B cell (primary cell): ENCODE measurements at regions not wholly inside any gene's neighbourhood (a gene's known extent, or its start where the extent isn't known, plus 50 kb on each side); places are given as distances from the start of the nearest gene placed in this dataset.

ENCODE experiments used
- ATAC-seq: fragments of 200-7000 bp; cut with Tn5 transposase; one replicate; pipeline ENCODE4 v1.10.0; 2021; ENCODE audit warnings: low read depth, mild to moderate bottlenecking, moderate number of reproducible peaks, moderate library complexity
- CTCF ChIA-PET: fragments of 350-600 bp; sonication (Branson Sonifier 250); formaldehyde crosslinking; loops from one replicate; lab custom pipeline; 2021; ENCODE audit warnings: antibody characterized with exemption, inconsistent platforms; lab: Charles Lee
- POLR2A ChIA-PET: fragments of 350-600 bp; sonication (Branson Sonifier 250); formaldehyde crosslinking; loops from one replicate; lab custom pipeline; 2021; ENCODE audit warnings: antibody characterized with exemption; lab: Charles Lee
- DNase-seq: peaks from one replicate; pipeline ENCODE4 v3.0.0; 2013
- H2AFZ ChIP-seq: 2 replicates; pipeline ENCODE4 v1.6.1; 2012; ENCODE audit warnings: mild to moderate bottlenecking, low read depth, low read length; ENCODE audit not compliant: insufficient read depth, poor library complexity, severe bottlenecking
- H3K27ac ChIP-seq, 2 donors: 1 replicate in 1 of 2; 2 replicates in 1 of 2; pipeline ENCODE4 v1.5.1; 2012 to 2013; ENCODE audit warnings: low read length in 2 of 2, mild to moderate bottlenecking in 2 of 2, moderate library complexity in 1 of 2
- H3K27me3 ChIP-seq, 4 experiments: fragments of 200-600 bp in 1 of 4; sonication (generic) in 1 of 4; replicated peaks in 1 of 4; 1 replicate in 2 of 4; 2 replicates in 2 of 4; pipeline versions ENCODE4 v1.6.1 to v1.7.0; 2013 to 2016; ENCODE audit warnings: low read length in 3 of 4, mild to moderate bottlenecking in 2 of 4, mixed read lengths in 1 of 4, moderate library complexity in 1 of 4; ENCODE audit not compliant: insufficient read depth in 4 of 4, control insufficient read depth in 3 of 4; ENCODE audit errors: control extremely low read depth in 1 of 4
- H3K36me3 ChIP-seq, 2 experiments: replicated peaks in 1 of 2; 1 replicate in 1 of 2; 2 replicates in 1 of 2; pipeline versions ENCODE4 v1.6.1 to v1.7.1; 2013; ENCODE audit warnings: low read length in 1 of 2; ENCODE audit not compliant: insufficient read depth in 2 of 2, control insufficient read depth in 1 of 2; ENCODE audit errors: control extremely low read depth in 1 of 2, extremely low read depth in 1 of 2
- H3K4me1 ChIP-seq, 2 donors: fragments of 200-600 bp in 1 of 2; sonication (generic) in 1 of 2; 1 replicate in 1 of 2; 2 replicates in 1 of 2; pipeline versions ENCODE4 v1.5.1 to v1.6.1; 2013 to 2017; ENCODE audit warnings: low read length in 2 of 2; ENCODE audit not compliant: control insufficient read depth in 2 of 2, insufficient read depth in 2 of 2
- H3K4me2 ChIP-seq: replicated peaks from 2 replicates; pipeline ENCODE3; 2012; ENCODE audit warnings: mild to moderate bottlenecking, low read depth, low read length; ENCODE audit not compliant: poor library complexity, severe bottlenecking
- H3K4me3 ChIP-seq, 5 experiments: fragments of 200-600 bp in 1 of 5; sonication (generic) in 1 of 5; 1 replicate in 3 of 5; 2 replicates in 2 of 5; pipeline versions ENCODE4 v1.5.1 to v1.7.0; 2011 to 2016; ENCODE audit warnings: low read length in 4 of 5, mild to moderate bottlenecking in 4 of 5, low read depth in 2 of 5, control low read depth in 1 of 5, moderate library complexity in 1 of 5; ENCODE audit not compliant: insufficient read depth in 1 of 5; ENCODE audit errors: control extremely low read depth in 1 of 5, extremely low read depth in 1 of 5
- H3K79me2 ChIP-seq: fragments of 200-600 bp; sonication (generic); one replicate; pipeline ENCODE4 v1.6.0; 2016; ENCODE audit warnings: low read length; ENCODE audit not compliant: control insufficient read depth, insufficient read depth
- H3K9ac ChIP-seq: fragments of 200-600 bp; sonication (generic); 2 replicates; pipeline ENCODE4 v1.6.1; 2017; ENCODE audit warnings: mild to moderate bottlenecking, low read length, moderate library complexity
- H3K9me3 ChIP-seq, 3 donors: one replicate each; pipeline versions ENCODE4 v1.6.1 to v1.7.1; 2013; ENCODE audit warnings: low read length in 2 of 3; ENCODE audit not compliant: control insufficient read depth in 2 of 3, insufficient read depth in 1 of 3; ENCODE audit errors: control extremely low read depth in 1 of 3
- H4K20me1 ChIP-seq: 2 replicates; pipeline ENCODE4 v1.6.0; 2012; ENCODE audit warnings: mild to moderate bottlenecking, low read length; ENCODE audit not compliant: insufficient read depth, control insufficient read depth, poor library complexity, severe bottlenecking
- H3K27ac Mint-ChIP-seq: one replicate; pipeline ENCODE4 v1.8.0; 2021; ENCODE audit warnings: mixed read lengths
- H3K27me3 Mint-ChIP-seq: one replicate; pipeline ENCODE4 v1.8.0; 2021; ENCODE audit warnings: mixed read lengths
- H3K4me1 Mint-ChIP-seq: one replicate; pipeline ENCODE4 v1.8.0; 2021; ENCODE audit warnings: mixed read lengths
- H3K4me3 Mint-ChIP-seq: one replicate; pipeline ENCODE4 v1.8.0; 2021; ENCODE audit warnings: mixed read lengths
- H3K9me3 Mint-ChIP-seq: one replicate; pipeline ENCODE4 v1.8.0; 2022; ENCODE audit warnings: mixed read lengths; ENCODE audit not compliant: insufficient read depth
- CTCF ChIP-seq: fragments of 200-600 bp; IDR thresholded peaks from one replicate; pipeline ENCODE4 v1.8.0; 2022; ENCODE audit warnings: antibody characterized with exemption, mild to moderate bottlenecking
- EZH2 ChIP-seq: IDR thresholded peaks from 2 replicates; pipeline ENCODE4 v1.6.1; 2012; ENCODE audit warnings: borderline replicate concordance, low read depth, mild to moderate bottlenecking, moderate library complexity, low read length; ENCODE audit not compliant: insufficient read depth, poor library complexity, severe bottlenecking
- WGBS: methylation state at CpG from one replicate; pipeline ENCODE4 v1.1.5; 2013; ENCODE audit warnings: missing lambda C conversion rate; ENCODE audit not compliant: insufficient coverage; 5-methylcytosine and 5-hydroxymethylcytosine counted together
- intact Hi-C: fragments of 100-400 bp; cut with micrococcal nuclease; formaldehyde crosslinking; loops from one replicate; pipeline ENCODE4 v1.10.0; 2022

GRCh38 chr16:72473631-72474030 lies 301.7 kb upstream of the PMFBP1 start:
- WGBS = no CpG with 5 or more reads among the region's 1 CpG
- Mint-ChIP-seq H3K9me3 (no peaks in the 10 kb centered on the region), H3K27me3 (no peaks in the 10 kb centered on the region), H3K27ac (no peak overlapping the region), H3K4me3 (no peak overlapping the region), H3K4me1 (no peaks in the 10 kb centered on the region)
- no peaks in the 10 kb centered on the region for H3K36me3 ChIP-seq
- DNase-seq (no peak), ATAC-seq (no peak)
- H3K79me2 ChIP-seq = no peaks in the 10 kb centered on the region
- POLR2A ChIA-PET = no interaction called here
- H4K20me1 ChIP-seq = no peaks in the 10 kb centered on the region
- H3K9me3 ChIP-seq = no peaks in the 10 kb centered on the region
- no peak for TF ChIP-seq EZH2
- TF ChIP-seq CTCF = no peak
- no peak overlapping the region for H3K27ac ChIP-seq
- no peaks in the 10 kb centered on the region for H3K4me1 ChIP-seq
- H3K27me3 ChIP-seq = no peaks in the 10 kb centered on the region
- no peak overlapping the region for H3K4me3 ChIP-seq
- CTCF ChIA-PET = interaction anchor here (1.0 to 1.3 kb wide), 2 partner anchors 11 to 349 kb away, joined by 3 read pairs; no protein-coding TSS in a partner anchor
- no peak overlapping the region for H2AFZ ChIP-seq
- intact Hi-C loops = no loop called here
- H3K9ac ChIP-seq = no peak overlapping the region
- H3K4me2 ChIP-seq = no peak overlapping the region

- H3K4me3 Mint-ChIP-seq = no peak overlapping the region
Measured at GRCh38 chr16:72471317-72471924, 299.5 kb upstream of the PMFBP1 start.

More at GRCh38 chr16:72471317-72471924, 299.5 kb upstream of the PMFBP1 start:
- Mint-ChIP-seq H3K4me1 (no peaks in the 10 kb centered on the region), H3K27ac (no peak overlapping the region), H3K27me3 (no peaks in the 10 kb centered on the region), H3K9me3 (no peaks in the 10 kb centered on the region)
- Histone ChIP-seq H3K9me3 (no peaks in the 10 kb centered on the region), H3K79me2 (no peaks in the 10 kb centered on the region), H3K27me3 (no peaks in the 10 kb centered on the region), H3K36me3 (no peaks in the 10 kb centered on the region), H2AFZ (no peak overlapping the region), H3K4me2 (no peak overlapping the region), H4K20me1 (no peaks in the 10 kb centered on the region), H3K27ac (no peak overlapping the region), H3K4me3 (no peak overlapping the region), H3K4me1 (no peaks in the 10 kb centered on the region), H3K9ac (no peak overlapping the region)
- no peak for ATAC-seq
- intact Hi-C loops = no loop called here
- POLR2A ChIA-PET = no interaction called here
- DNase-seq = no peak
- TF ChIP-seq EZH2 = no peak
- no peak for TF ChIP-seq CTCF
- CTCF ChIA-PET = interaction anchor here (0.6 kb wide), 1 partner anchor 13 kb away, joined by 3 read pairs; no protein-coding TSS in a partner anchor
- WGBS = 97% methylated on average over 3 of the region's 12 CpGs
